Keratinocyte (primary cell): ENCODE measurements at regions not wholly inside any gene's neighbourhood (a gene's known extent, or its start where the extent isn't known, plus 50 kb on each side); places are given as distances from the start of the nearest gene placed in this dataset.

Experiments used
- DNase-seq: peaks from one replicate; pipeline ENCODE4 v3.0.0-alpha.2; 2011; ENCODE audit warnings: low read depth, missing footprints, low spot score
- FAIRE-seq: peaks from 2 replicates; lab custom pipeline; 2011; peaks lifted over from hg19 to GRCh38; lab: Jason Lieb, UNC
- H2AFZ ChIP-seq: 2 replicates; pipeline ENCODE4 v1.6.0; 2012; ENCODE audit warnings: low read length, control low read depth, inconsistent platforms; ENCODE audit not compliant: control insufficient read depth
- H3K27ac ChIP-seq: 2 replicates; pipeline ENCODE4 v1.5.1; 2011; ENCODE audit warnings: low read length; ENCODE audit not compliant: control insufficient read depth, insufficient read depth
- H3K27me3 ChIP-seq: 3 replicates; pipeline ENCODE4 v1.6.0; 2011; ENCODE audit warnings: low read length; ENCODE audit not compliant: control insufficient read depth, insufficient read depth; ENCODE audit errors: extremely low read depth
- H3K36me3 ChIP-seq, 2 experiments: 2 replicates in 1 of 2; 3 replicates in 1 of 2; pipeline ENCODE4 v1.5.1; 2011; ENCODE audit warnings: low read length in 2 of 2, mild to moderate bottlenecking in 1 of 2; ENCODE audit not compliant: control insufficient read depth in 2 of 2, insufficient read depth in 2 of 2; ENCODE audit errors: extremely low read depth in 1 of 2
- H3K4me1 ChIP-seq: 3 replicates; pipeline ENCODE4 v1.5.1; 2011; ENCODE audit warnings: low read length; ENCODE audit not compliant: control insufficient read depth, insufficient read depth; ENCODE audit errors: extremely low read depth
- H3K4me2 ChIP-seq: 3 replicates; pipeline ENCODE4 v1.6.0; 2011; ENCODE audit warnings: low read depth, low read length; ENCODE audit not compliant: control insufficient read depth, insufficient read depth; ENCODE audit errors: extremely low read depth
- H3K4me3 ChIP-seq, 3 experiments: fragments of 200-600 bp in 1 of 3; sonication (generic) in 1 of 3; 2 replicates in 2 of 3; 3 replicates in 1 of 3; pipeline ENCODE4 v1.5.1; 2011 to 2016; ENCODE audit warnings: low read length in 3 of 3, mild to moderate bottlenecking in 3 of 3, control low read depth in 2 of 3, inconsistent platforms in 1 of 3, low read depth in 1 of 3, mixed read lengths in 1 of 3, mixed run types in 1 of 3, moderate library complexity in 1 of 3; ENCODE audit not compliant: control insufficient read depth in 2 of 3, insufficient read depth in 2 of 3; ENCODE audit errors: extremely low read depth in 1 of 3
- H3K79me2 ChIP-seq: 2 replicates; pipeline ENCODE4 v1.6.0; 2012; ENCODE audit warnings: low read length; ENCODE audit not compliant: control insufficient read depth, insufficient read depth
- H3K9ac ChIP-seq: 3 replicates; pipeline ENCODE4 v1.6.0; 2011; ENCODE audit warnings: low read length; ENCODE audit not compliant: control insufficient read depth, insufficient read depth; ENCODE audit errors: extremely low read depth
- H3K9me1 ChIP-seq: 3 replicates; pipeline ENCODE4 v1.6.0; 2011; ENCODE audit warnings: low read length; ENCODE audit not compliant: control insufficient read depth, insufficient read depth; ENCODE audit errors: extremely low read depth
- H3K9me3 ChIP-seq: 2 replicates; pipeline ENCODE4 v1.5.1; 2012; ENCODE audit warnings: low read depth, low read length; ENCODE audit not compliant: control insufficient read depth
- H4K20me1 ChIP-seq: 3 replicates; pipeline ENCODE4 v1.6.0; 2011; ENCODE audit warnings: low read length; ENCODE audit not compliant: control insufficient read depth, insufficient read depth; ENCODE audit errors: extremely low read depth
- CTCF ChIP-seq, 3 experiments: IDR thresholded peaks in 1 of 3; conservative IDR thresholded peaks in 1 of 3; optimal IDR thresholded peaks in 1 of 3; 2 replicates in 2 of 3; 3 replicates in 1 of 3; pipeline versions ENCODE3 to v1.5.1; 2011; ENCODE audit warnings: low read length in 3 of 3, mild to moderate bottlenecking in 3 of 3, moderate library complexity in 2 of 3, control low read depth in 1 of 3, inconsistent platforms in 1 of 3; ENCODE audit not compliant: insufficient read depth in 2 of 3; ENCODE audit errors: extremely low read depth in 1 of 3
- EZH2 ChIP-seq: IDR thresholded peaks from one replicate; pipeline ENCODE4 v1.6.1; 2012; ENCODE audit warnings: inconsistent platforms, mild to moderate bottlenecking, low read length, moderate library complexity
- dilution Hi-C: fragments of 300-500 bp; cut with MboI; formaldehyde crosslinking; loops from one replicate; pipeline ENCODE4 v1.7.0; 2020; ENCODE audit warnings: low sequenced_read_pairs; ENCODE audit not compliant: extremely low pct_ligation_motif_present

GRCh38 chr6:137390334-137390733 is 103.9 kb downstream of the OLIG3 start:
- no peaks in the 10 kb centered on the region for H3K4me1 ChIP-seq
- FAIRE-seq (no peak), DNase-seq (no peak)
- H3K27ac ChIP-seq = no peak overlapping the region
- H2AFZ ChIP-seq = no peak overlapping the region
- H3K4me2 ChIP-seq = no peak overlapping the region
- dilution Hi-C loops = no loop called here
- peaks cover 11% of the 10 kb centered on the region for H3K27me3 ChIP-seq
- H3K9ac ChIP-seq = no peak overlapping the region
- H3K4me3 ChIP-seq = no peak overlapping the region
- H3K36me3 ChIP-seq = no peaks in the 10 kb centered on the region
- no peaks in the 10 kb centered on the region for H3K9me3 ChIP-seq
- no peaks in the 10 kb centered on the region for H4K20me1 ChIP-seq
- TF ChIP-seq CTCF (optimal IDR thresholded peaks at IDR 0.05 in 1 of 3, IDR thresholded peaks at IDR 0.05 in 1 of 3, conservative IDR thresholded peaks at IDR 0.05 in 1 of 3; ENCODE audit: extremely low read depth in 1 of 3, insufficient read depth in 2 of 3, low read length in 3 of 3) = no peak
- no peak for TF ChIP-seq EZH2
- no peaks in the 10 kb centered on the region for H3K9me1 ChIP-seq
- no peaks in the 10 kb centered on the region for H3K79me2 ChIP-seq

GRCh38 chr6:137389150-137389704 is 105.0 kb downstream of the OLIG3 start:
- H3K9me1 ChIP-seq = no peaks in the 10 kb centered on the region
- H3K79me2 ChIP-seq = no peaks in the 10 kb centered on the region
- DNase-seq (no peak), FAIRE-seq (no peak)
- H3K4me1 ChIP-seq = no peaks in the 10 kb centered on the region
- TF ChIP-seq CTCF (optimal IDR thresholded peaks at IDR 0.05 in 1 of 3, IDR thresholded peaks at IDR 0.05 in 1 of 3, conservative IDR thresholded peaks at IDR 0.05 in 1 of 3; ENCODE audit: extremely low read depth in 1 of 3, insufficient read depth in 2 of 3, low read length in 3 of 3) = no peak
- no peak overlapping the region for H3K4me3 ChIP-seq
- H2AFZ ChIP-seq = no peak overlapping the region
- H4K20me1 ChIP-seq = no peaks in the 10 kb centered on the region
- H3K36me3 ChIP-seq = no peaks in the 10 kb centered on the region
- dilution Hi-C loops = no loop called here
- no peak overlapping the region for H3K27ac ChIP-seq
- no peaks in the 10 kb centered on the region for H3K9me3 ChIP-seq
- no peak overlapping the region for H3K9ac ChIP-seq
- peaks cover 11% of the 10 kb centered on the region for H3K27me3 ChIP-seq
- H3K4me2 ChIP-seq = no peak overlapping the region
